ENCODE measurements at regions not wholly inside any gene's neighbourhood (a gene's known extent, or its start where the extent isn't known, plus 50 kb on each side); places are given as distances from the start of the nearest gene placed in this dataset.

DNA sequence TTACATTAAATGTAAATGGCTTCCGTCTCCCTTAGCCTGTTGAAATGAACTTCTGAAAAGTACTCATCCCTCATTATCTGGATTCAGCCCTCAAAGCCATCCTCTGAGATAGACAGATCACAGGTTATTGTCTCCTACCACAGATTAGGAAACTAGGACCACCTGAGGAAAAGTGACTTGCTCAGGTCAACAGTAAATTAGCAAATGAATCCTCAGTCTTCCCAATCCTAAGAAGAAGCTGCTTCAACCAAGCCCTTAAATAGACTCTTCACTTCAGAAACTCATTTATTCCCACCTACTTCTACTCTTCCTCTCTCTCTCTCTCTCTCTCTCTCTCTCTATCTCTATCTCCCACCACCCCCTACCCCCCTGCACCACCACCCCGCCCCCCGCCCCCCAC, 152.3 kb downstream of the DMRTA2 start:
- DNase-seq (ENCODE audit: low spot score) (no peak), ATAC-seq (no peak)
- Histone ChIP-seq H3K4me3 (no peak overlapping the region), H3K27me3 (ENCODE audit: insufficient read depth) (no peaks in the 10 kb centered on the region), H3F3A (replicated peaks; ENCODE audit: low read depth) (no peaks in the 10 kb centered on the region), H3K4me2 (no peak overlapping the region), H3K4me1 (ENCODE audit: insufficient read depth) (peaks cover 19% of the 10 kb centered on the region), H4K20me1 (replicated peaks; ENCODE audit: insufficient read depth) (no peaks in the 10 kb centered on the region; the same call in 1 of the 2 replicates), H3K36me3 (ENCODE audit: insufficient read depth) (no peaks in the 10 kb centered on the region), H2AFZ (no peak overlapping the region), H3K9me2 (ENCODE audit: insufficient read depth) (no peaks in the 10 kb centered on the region), H3K27ac (ENCODE audit: low read depth) (no peak overlapping the region), H3K79me2 (replicated peaks; ENCODE audit: insufficient read depth) (no peaks in the 10 kb centered on the region)
- Mint-ChIP-seq H3K4me3 (no peak overlapping the region), H3K27me3 (ENCODE audit: insufficient read depth, low read depth, poor library complexity) (peaks cover 11% of the 10 kb centered on the region), H3K9me3 (no peaks in the 10 kb centered on the region), H3K4me1 (peaks cover 23% of the 10 kb centered on the region), H3K36me3 (ENCODE audit: low read depth) (no peaks in the 10 kb centered on the region), H3K27ac (no peak overlapping the region)
- TF ChIP-seq ZNF331 (CRISPR knock-in tag; IDR thresholded peaks at IDR 0.05; ENCODE audit: low read depth) (no peak), ZNF462 (CRISPR knock-in tag; IDR thresholded peaks at IDR 0.05) (no peak)

- H3K4me1 ChIP-seq (ENCODE audit: insufficient read depth), result peaks cover 10% of the 10 kb centered on the region
- H4K20me1 ChIP-seq (replicated peaks; ENCODE audit: insufficient read depth), result no peaks in the 10 kb centered on the region; the same call in 1 of the 2 replicates
- H3K27ac ChIP-seq (ENCODE audit: low read depth), result no peak overlapping the region
- DNase-seq (ENCODE audit: low spot score) (peak; percentile 85), ATAC-seq (peak; percentile 75)
- TF ChIP-seq ZNF331 (CRISPR knock-in tag; IDR thresholded peaks at IDR 0.05; ENCODE audit: low read depth), result no peak
- TF ChIP-seq, protein P1, sequence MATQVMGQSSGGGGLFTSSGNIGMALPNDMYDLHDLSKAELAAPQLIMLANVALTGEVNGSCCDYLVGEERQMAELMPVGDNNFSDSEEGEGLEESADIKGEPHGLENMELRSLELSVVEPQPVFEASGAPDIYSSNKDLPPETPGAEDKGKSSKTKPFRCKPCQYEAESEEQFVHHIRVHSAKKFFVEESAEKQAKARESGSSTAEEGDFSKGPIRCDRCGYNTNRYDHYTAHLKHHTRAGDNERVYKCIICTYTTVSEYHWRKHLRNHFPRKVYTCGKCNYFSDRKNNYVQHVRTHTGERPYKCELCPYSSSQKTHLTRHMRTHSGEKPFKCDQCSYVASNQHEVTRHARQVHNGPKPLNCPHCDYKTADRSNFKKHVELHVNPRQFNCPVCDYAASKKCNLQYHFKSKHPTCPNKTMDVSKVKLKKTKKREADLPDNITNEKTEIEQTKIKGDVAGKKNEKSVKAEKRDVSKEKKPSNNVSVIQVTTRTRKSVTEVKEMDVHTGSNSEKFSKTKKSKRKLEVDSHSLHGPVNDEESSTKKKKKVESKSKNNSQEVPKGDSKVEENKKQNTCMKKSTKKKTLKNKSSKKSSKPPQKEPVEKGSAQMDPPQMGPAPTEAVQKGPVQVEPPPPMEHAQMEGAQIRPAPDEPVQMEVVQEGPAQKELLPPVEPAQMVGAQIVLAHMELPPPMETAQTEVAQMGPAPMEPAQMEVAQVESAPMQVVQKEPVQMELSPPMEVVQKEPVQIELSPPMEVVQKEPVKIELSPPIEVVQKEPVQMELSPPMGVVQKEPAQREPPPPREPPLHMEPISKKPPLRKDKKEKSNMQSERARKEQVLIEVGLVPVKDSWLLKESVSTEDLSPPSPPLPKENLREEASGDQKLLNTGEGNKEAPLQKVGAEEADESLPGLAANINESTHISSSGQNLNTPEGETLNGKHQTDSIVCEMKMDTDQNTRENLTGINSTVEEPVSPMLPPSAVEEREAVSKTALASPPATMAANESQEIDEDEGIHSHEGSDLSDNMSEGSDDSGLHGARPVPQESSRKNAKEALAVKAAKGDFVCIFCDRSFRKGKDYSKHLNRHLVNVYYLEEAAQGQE (IDR thresholded peaks at IDR 0.05; ENCODE audit: unreplicated experiment), result peak; percentile 86
- H3K36me3 ChIP-seq (ENCODE audit: insufficient read depth), result no peaks in the 10 kb centered on the region
- H3K4me2 ChIP-seq, result no peak overlapping the region
- no peaks in the 10 kb centered on the region for H3K36me3 Mint-ChIP-seq (ENCODE audit: low read depth)
- H3K27ac Mint-ChIP-seq, result no peak overlapping the region
- H2AFZ ChIP-seq, result no peak overlapping the region
- H3K79me2 ChIP-seq (replicated peaks; ENCODE audit: insufficient read depth), result no peaks in the 10 kb centered on the region
- H3K9me2 ChIP-seq (ENCODE audit: insufficient read depth), result no peaks in the 10 kb centered on the region
- no peaks in the 10 kb centered on the region for H3K9me3 Mint-ChIP-seq
- H3K4me3 Mint-ChIP-seq, result no peak overlapping the region
- no peaks in the 10 kb centered on the region for H3F3A ChIP-seq (replicated peaks; ENCODE audit: low read depth)
- H3K27me3 ChIP-seq (ENCODE audit: insufficient read depth), result no peaks in the 10 kb centered on the region
- no peak overlapping the region for H3K4me3 ChIP-seq
- peaks cover 4% of the 10 kb centered on the region for H3K27me3 Mint-ChIP-seq (ENCODE audit: insufficient read depth, low read depth, poor library complexity)
- H3K4me1 Mint-ChIP-seq, result peaks cover 15% of the 10 kb centered on the region
Observed at GRCh38 chr1:50268049-50268448, 155.2 kb downstream of the DMRTA2 start.

Measured in GM23338 (cell line).